ENCODE measurements at regions not wholly inside any gene's neighbourhood (a gene's known extent, or its start where the extent isn't known, plus 50 kb on each side); places are given as distances from the start of the nearest gene placed in this dataset.

DNA sequence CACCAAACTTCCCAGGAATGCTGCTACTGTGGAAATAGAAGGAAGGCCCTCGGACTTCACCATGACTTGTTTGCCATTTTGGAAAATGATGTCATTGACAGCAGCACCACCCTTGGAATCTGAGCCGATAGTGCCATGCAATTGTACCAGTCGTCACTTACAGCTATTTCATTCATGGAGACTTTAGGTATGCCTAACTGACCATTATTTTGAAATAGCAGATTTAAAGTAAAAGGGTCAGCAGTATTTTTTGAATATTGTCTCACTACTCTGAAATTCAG lies 66.0 kb upstream of the ARL8B start:
- Mint-ChIP-seq H3K27ac (no peak overlapping the region), H3K36me3 (ENCODE audit: low read depth) (no peaks in the 10 kb centered on the region), H3K4me3 (no peak overlapping the region), H3K27me3 (no peaks in the 10 kb centered on the region), H3K4me1 (ENCODE audit: low read depth) (peaks cover 38% of the 10 kb centered on the region), H3K9me3 (no peaks in the 10 kb centered on the region)
- DNase-seq = no peak

DNA sequence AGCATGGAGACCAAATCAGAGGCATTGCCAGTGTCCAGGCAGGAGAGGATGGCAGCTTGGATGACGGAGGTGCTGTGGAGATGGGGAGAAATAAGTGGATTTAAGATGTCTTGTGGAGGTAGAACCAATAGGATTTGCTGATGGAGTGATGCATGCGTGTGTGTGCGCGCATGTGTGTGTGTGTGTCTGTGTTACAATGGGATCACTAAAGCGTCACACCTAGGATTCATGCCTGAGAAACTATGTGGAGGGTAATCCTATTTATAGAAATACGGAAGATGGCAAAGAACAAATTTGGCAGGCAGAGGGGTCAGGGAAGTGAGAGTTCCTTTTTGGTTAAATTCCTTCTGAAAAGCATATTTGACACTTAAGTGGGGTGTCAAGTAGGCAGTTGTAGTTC lies 64.8 kb upstream of the ARL8B start:
- no peaks in the 10 kb centered on the region for H3K9me3 Mint-ChIP-seq
- DNase-seq = no peak
- no peaks in the 10 kb centered on the region for H3K27me3 Mint-ChIP-seq
- no peaks in the 10 kb centered on the region for H3K36me3 Mint-ChIP-seq (ENCODE audit: low read depth)
- no peak overlapping the region for H3K4me3 Mint-ChIP-seq
- H3K27ac Mint-ChIP-seq = no peak overlapping the region
- peaks cover 26% of the 10 kb centered on the region for H3K4me1 Mint-ChIP-seq (ENCODE audit: low read depth)

DNA sequence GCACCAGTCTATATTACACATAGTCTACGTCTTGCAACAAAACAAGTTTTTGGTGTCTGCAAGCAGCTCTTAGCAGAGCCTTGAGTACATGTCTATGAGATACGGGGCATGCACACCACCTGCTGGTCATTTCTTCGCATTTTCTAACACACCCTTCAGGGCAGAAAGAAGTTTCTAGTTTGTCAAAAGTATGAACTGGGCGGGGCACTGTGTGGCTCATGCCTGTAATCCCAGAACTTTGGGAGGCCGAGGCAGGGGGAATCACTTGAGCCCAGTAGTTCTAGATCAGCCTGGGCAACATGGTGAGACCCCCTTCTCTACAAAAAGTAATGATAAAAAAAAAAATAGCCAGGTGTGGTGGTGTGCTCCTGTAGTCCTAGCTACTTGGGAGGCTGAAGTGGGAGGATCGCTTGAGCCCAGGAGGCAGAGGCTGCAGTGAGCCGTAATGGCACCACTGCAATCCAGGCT lies 64.2 kb upstream of the ARL8B start:
- no peak overlapping the region for H3K4me3 Mint-ChIP-seq
- no peaks in the 10 kb centered on the region for H3K9me3 Mint-ChIP-seq
- H3K27me3 Mint-ChIP-seq = no peaks in the 10 kb centered on the region
- H3K27ac Mint-ChIP-seq = no peak overlapping the region
- peak; percentile 70 for DNase-seq
- peaks cover 20% of the 10 kb centered on the region for H3K4me1 Mint-ChIP-seq (ENCODE audit: low read depth)
- H3K36me3 Mint-ChIP-seq (ENCODE audit: low read depth) = no peaks in the 10 kb centered on the region

- no peak for DNase-seq
- Mint-ChIP-seq H3K36me3 (ENCODE audit: low read depth) (no peaks in the 10 kb centered on the region), H3K4me1 (ENCODE audit: low read depth) (peaks cover 14% of the 10 kb centered on the region), H3K27ac (no peak overlapping the region), H3K9me3 (no peaks in the 10 kb centered on the region), H3K4me3 (no peak overlapping the region), H3K27me3 (no peaks in the 10 kb centered on the region)
Measured at GRCh38 chr3:5058471-5058951, 63.6 kb upstream of the ARL8B start.

DNA sequence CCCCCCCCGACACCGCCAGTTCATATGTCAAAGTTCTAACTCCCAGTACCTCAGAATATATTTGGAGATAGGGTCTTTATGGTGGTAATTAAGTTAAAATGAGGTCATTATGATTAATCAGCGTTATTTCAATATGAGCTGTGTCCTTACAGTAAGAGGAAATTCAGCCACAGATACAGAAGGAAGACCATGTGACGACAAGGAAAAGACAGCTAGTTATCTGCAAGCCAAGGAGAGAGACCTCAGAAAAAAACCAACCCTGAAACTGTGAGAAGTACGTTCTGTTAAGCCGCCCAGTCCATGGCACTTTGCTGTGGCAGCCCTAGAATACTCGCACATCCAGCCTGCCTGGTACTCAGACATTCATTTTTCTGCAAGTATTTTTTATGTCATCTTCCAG lies 62.3 kb upstream of the ARL8B start:
- Mint-ChIP-seq H3K4me1 (ENCODE audit: low read depth) (peaks cover 13% of the 10 kb centered on the region), H3K4me3 (no peak overlapping the region), H3K36me3 (ENCODE audit: low read depth) (no peaks in the 10 kb centered on the region), H3K9me3 (no peaks in the 10 kb centered on the region), H3K27me3 (no peaks in the 10 kb centered on the region), H3K27ac (no peak overlapping the region)
- DNase-seq = no peak

GRCh38 chr3:5061218-5061569 lies 60.9 kb upstream of the ARL8B start:
- H3K27ac Mint-ChIP-seq = no peak overlapping the region
- H3K9me3 Mint-ChIP-seq = no peaks in the 10 kb centered on the region
- no peak for DNase-seq
- H3K4me1 Mint-ChIP-seq (ENCODE audit: low read depth) = peaks cover 7% of the 10 kb centered on the region
- H3K27me3 Mint-ChIP-seq = no peaks in the 10 kb centered on the region
- H3K36me3 Mint-ChIP-seq (ENCODE audit: low read depth) = no peaks in the 10 kb centered on the region
- no peak overlapping the region for H3K4me3 Mint-ChIP-seq

GRCh38 chr3:5063724-5064123 lies 58.4 kb upstream of the ARL8B start:
- no peaks in the 10 kb centered on the region for H3K9me3 Mint-ChIP-seq
- no peak overlapping the region for H3K27ac Mint-ChIP-seq
- no peaks in the 10 kb centered on the region for H3K27me3 Mint-ChIP-seq
- no peak for DNase-seq
- no peak overlapping the region for H3K4me3 Mint-ChIP-seq
- H3K4me1 Mint-ChIP-seq (ENCODE audit: low read depth) = peaks cover 2% of the 10 kb centered on the region
- no peaks in the 10 kb centered on the region for H3K36me3 Mint-ChIP-seq (ENCODE audit: low read depth)

DNA sequence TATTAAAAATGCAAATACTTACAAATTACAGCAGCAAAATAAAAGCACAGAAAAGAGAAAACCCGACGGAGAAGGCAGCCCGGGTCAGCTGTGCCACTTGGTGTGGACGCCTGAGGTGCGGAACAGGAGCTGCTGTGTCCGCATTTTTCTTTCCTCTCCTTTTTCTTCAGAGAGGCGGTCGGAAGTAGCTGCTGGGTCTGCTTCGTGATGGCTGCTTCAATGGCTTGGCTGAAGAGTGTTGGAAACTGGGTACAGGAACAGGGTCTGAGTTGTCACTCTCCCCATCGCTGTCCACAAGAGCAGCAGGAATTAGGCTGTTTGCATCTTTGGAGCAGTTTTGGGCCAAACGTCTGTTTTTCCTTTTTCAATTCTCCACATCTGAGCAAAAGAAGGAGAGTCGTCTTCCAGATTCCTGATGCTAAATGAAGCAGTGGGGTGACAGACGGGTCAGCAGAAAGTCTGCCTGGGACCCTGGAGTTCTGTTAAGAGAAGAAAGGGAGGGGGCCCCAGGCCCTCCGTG lies 53.5 kb upstream of the ARL8B start:
- no peak for DNase-seq
- Mint-ChIP-seq H3K9me3 (no peaks in the 10 kb centered on the region), H3K27me3 (peaks cover 4% of the 10 kb centered on the region), H3K27ac (no peak overlapping the region), H3K4me1 (ENCODE audit: low read depth) (peaks cover 4% of the 10 kb centered on the region), H3K36me3 (ENCODE audit: low read depth) (no peaks in the 10 kb centered on the region), H3K4me3 (no peak overlapping the region)

- Mint-ChIP-seq H3K9me3 (no peaks in the 10 kb centered on the region), H3K36me3 (ENCODE audit: low read depth) (no peaks in the 10 kb centered on the region), H3K4me3 (no peak overlapping the region), H3K4me1 (ENCODE audit: low read depth) (peaks cover 4% of the 10 kb centered on the region), H3K27ac (no peak overlapping the region), H3K27me3 (peaks cover 4% of the 10 kb centered on the region)
- DNase-seq = no peak
Measured at GRCh38 chr3:5069627-5070026, 52.5 kb upstream of the ARL8B start.

DNA sequence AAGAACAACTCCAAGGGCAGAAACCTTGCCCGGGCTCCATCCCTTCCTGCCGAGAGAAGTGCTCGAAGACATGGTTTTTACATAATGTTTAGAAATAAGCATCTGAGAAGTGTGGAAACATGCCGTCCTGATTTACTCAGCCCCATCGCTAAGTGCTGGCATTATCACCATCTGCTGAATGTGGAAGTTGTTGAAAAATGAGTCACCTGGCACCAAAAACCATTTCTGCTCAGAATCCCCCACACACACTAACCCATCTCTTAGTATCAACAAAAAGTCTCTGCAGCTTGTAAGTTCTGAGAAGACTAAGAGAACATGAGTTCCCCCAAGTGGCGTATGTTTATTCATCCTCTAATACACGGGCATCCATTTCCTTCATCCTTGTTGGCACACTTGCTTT lies 51.0 kb upstream of the ARL8B start:
- Mint-ChIP-seq H3K9me3 (no peaks in the 10 kb centered on the region), H3K27me3 (peaks cover 4% of the 10 kb centered on the region), H3K36me3 (ENCODE audit: low read depth) (no peaks in the 10 kb centered on the region), H3K4me3 (no peak overlapping the region), H3K27ac (no peak overlapping the region), H3K4me1 (ENCODE audit: low read depth) (peaks cover 4% of the 10 kb centered on the region)
- DNase-seq = no peak

DNA sequence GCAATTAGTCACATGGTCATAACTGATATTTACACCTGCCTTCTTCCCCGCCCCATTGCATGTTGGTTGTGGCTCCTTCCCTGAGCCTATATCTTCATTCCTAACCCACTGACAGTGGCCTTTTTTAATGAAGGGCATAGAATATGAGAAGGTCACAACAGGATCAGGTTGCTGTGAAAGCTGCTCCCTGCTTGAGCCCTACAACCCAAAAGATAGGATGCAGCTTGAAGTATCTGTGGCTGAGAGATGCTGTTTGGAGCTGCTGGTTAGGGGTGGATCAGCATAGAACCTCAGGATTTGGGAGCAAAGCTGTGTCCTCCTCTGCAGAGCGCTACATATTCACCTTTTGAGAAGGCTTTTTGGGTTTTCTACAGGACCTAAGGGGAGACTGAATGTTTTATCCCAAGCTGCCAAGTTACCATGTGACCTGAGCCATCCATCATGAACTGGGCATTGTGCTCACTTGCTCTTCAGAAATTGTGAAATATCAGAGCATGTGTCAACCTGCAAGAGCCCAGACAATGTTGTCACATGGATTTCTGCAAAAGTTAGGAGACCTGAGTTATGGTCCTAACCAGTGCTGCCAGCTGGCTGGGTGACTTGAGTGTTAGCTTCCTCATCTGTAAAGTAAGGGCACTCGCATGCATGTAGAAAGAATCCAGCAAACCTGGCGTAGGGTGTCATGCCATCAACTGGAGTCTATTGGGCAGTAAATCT lies 49.8 kb upstream of the ARL8B start:
- DNase-seq = no peak
- Mint-ChIP-seq H3K27ac (no peak overlapping the region), H3K9me3 (no peaks in the 10 kb centered on the region), H3K36me3 (ENCODE audit: low read depth) (no peaks in the 10 kb centered on the region), H3K4me1 (ENCODE audit: low read depth) (peaks cover 4% of the 10 kb centered on the region), H3K4me3 (no peak overlapping the region), H3K27me3 (peaks cover 4% of the 10 kb centered on the region)
